AG09309 (cell line): ENCODE measurements at regions not wholly inside any gene's neighbourhood (a gene's known extent, or its start where the extent isn't known, plus 50 kb on each side); places are given as distances from the start of the nearest gene placed in this dataset.
"Not testable (repeated sequence)": the region's sequence is repeated elsewhere in the genome, so short reads cannot be mapped to it uniquely, and the experiment has no call there.

Experiments used
- DNase-seq: peaks from one replicate; pipeline ENCODE4 v3.0.0-alpha.2; 2010; ENCODE audit warnings: low read depth
- H3K4me3 ChIP-seq: 2 replicates; pipeline ENCODE4 v1.5.1; 2011; ENCODE audit warnings: mild to moderate bottlenecking, low read depth, low read length, moderate library complexity; ENCODE audit not compliant: control insufficient read depth
- CTCF ChIP-seq: IDR thresholded peaks from 2 replicates; pipeline ENCODE4 v1.5.1; 2011; ENCODE audit warnings: mild to moderate bottlenecking, low read depth, low read length, inconsistent platforms; ENCODE audit not compliant: insufficient read depth, control insufficient read depth; ENCODE audit errors: missing control alignments

- H3K4me3 ChIP-seq = no peak overlapping the region
- TF ChIP-seq CTCF = no peak
- no peak for DNase-seq
Observed at GRCh38 chr2:239829326-239829725, 195.8 kb downstream of the NDUFA10 start.

GRCh38 chr2:239828973-239829275 lies 196.2 kb downstream of the NDUFA10 start:
- DNase-seq, H3K4me3 ChIP-seq: not testable (repeated sequence)

GRCh38 chr2:239828192-239828972 lies 196.8 kb downstream of the NDUFA10 start:
- DNase-seq = no peak
- H3K4me3 ChIP-seq = no peak overlapping the region
- no peak for TF ChIP-seq CTCF

- TF ChIP-seq CTCF = no peak
- DNase-seq = no peak
- H3K4me3 ChIP-seq = no peak overlapping the region
Observed at GRCh38 chr2:239827523-239827890, 197.6 kb downstream of the NDUFA10 start.

- no peak for DNase-seq
- no peak overlapping the region for H3K4me3 ChIP-seq
- TF ChIP-seq CTCF = no peak
Observed at GRCh38 chr2:239826786-239827522, 198.2 kb downstream of the NDUFA10 start.

GRCh38 chr2:239826376-239826775 lies 198.8 kb downstream of the NDUFA10 start:
- DNase-seq = no peak
- H3K4me3 ChIP-seq = no peak overlapping the region
- TF ChIP-seq CTCF = no peak

GRCh38 chr2:239825705-239825979 lies 199.5 kb downstream of the NDUFA10 start:
- TF ChIP-seq CTCF = no peak
- no peak overlapping the region for H3K4me3 ChIP-seq
- DNase-seq = no peak
